Skeletal muscle cell (primary cell): ENCODE measurements at regions not wholly inside any gene's neighbourhood (a gene's known extent, or its start where the extent isn't known, plus 50 kb on each side); places are given as distances from the start of the nearest gene placed in this dataset.
"Not testable (repeated sequence)": the region's sequence is repeated elsewhere in the genome, so short reads cannot be mapped to it uniquely, and the experiment has no call there.

Source experiments
- DNase-seq: peaks from one replicate; pipeline ENCODE4 v3.0.0-alpha.2; 2010; ENCODE audit warnings: low read depth
- H3K4me3 ChIP-seq: 2 replicates; pipeline ENCODE4 v1.5.1; 2011; ENCODE audit warnings: low read depth, mild to moderate bottlenecking, control low read depth, low read length, moderate library complexity

DNA sequence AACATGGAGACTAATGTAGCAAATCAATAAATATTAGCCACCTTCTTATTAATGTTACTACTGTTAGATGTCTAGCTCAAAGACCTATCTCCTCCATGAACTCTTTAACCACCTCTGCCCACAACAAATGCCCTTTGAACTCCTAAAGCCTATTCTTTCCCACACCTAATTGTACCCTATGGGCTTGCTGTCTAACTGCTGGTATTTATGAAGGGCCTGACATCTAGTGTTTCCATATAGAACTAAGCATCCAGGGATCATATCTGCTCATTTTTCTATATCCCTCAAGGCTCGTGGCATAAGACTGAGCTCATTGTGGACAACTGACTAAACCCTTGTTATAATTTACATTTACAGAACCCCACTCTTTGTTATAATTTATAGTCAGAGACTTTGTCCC is 109.8 kb downstream of the TRIM69 start:
- H3K4me3 ChIP-seq, DNase-seq: not testable (repeated sequence)

DNA sequence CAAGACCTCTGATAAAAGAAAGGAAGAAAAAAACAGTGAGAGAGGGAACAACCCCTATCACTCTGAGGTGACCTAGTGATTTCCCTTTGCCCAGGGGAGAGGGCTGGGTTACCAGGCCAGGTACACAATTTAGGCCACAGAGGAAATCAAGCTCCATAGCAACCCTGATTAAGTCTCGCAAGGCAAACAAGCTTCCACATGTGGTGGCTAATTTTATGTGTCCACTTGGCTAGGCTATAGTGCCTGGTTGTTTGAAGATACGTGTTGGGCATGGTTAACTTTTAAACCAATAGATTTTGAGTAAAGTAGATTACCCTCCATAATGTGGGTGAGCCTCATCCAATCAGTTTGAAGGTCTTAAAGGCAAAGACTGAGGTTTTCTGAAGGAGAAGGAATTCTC is 108.9 kb upstream of the TERB2 start:
- not testable (repeated sequence) for DNase-seq, H3K4me3 ChIP-seq

DNA sequence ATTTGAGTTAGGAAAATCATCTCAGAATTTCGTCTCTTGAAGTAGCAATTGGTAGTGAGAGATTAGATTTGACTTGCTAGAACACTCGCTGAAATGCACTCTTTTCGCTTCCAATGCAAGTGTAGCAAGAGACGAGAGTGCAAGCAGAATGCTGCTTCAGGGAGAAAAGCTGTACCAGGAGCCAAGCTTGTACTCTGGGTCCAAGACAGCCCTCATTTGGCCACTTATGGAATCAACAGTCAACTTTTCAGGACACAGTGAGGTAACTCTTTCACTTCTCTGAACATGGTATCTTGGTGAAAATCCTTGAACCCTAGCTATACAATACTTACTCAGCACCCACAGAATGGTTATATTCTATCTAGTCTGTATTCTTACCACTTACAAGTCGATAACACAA is 107.6 kb upstream of the TERB2 start:
- DNase-seq, H3K4me3 ChIP-seq: not testable (repeated sequence)

DNA sequence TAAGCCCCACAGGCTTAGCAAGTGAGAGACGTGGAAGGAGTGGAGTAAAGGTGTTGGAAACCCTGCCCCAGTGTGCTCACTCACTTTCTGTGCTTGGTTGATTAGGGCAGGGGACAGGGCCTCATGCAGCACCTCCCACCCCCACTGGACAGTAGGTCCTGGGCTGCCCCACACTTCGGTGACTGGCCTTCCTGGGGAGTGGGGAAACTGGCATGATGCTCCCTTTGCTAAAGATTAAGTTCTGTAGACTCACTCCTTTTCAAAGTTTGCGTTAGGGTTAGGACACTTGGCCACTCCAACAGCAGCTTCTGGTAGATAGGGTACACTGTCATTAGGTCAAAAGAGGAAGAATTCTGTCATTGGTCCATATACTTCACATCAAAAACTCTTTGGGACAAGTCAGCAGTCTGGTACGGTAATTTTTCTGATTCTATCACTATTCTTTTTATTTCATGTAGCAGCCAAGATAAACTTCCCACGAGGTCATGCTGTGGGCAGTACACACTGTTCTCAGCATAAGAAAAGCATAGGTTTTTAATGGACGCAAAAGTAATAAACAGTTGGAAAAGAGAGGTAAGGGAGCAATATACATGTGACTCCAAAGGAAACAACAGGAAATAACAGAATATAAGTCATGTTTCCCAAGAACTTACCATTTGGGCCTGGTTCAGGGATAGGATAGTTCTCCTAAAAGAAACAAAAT is 106.6 kb upstream of the TERB2 start:
- DNase-seq: peak; percentile 22
- not testable (repeated sequence) for H3K4me3 ChIP-seq

DNA sequence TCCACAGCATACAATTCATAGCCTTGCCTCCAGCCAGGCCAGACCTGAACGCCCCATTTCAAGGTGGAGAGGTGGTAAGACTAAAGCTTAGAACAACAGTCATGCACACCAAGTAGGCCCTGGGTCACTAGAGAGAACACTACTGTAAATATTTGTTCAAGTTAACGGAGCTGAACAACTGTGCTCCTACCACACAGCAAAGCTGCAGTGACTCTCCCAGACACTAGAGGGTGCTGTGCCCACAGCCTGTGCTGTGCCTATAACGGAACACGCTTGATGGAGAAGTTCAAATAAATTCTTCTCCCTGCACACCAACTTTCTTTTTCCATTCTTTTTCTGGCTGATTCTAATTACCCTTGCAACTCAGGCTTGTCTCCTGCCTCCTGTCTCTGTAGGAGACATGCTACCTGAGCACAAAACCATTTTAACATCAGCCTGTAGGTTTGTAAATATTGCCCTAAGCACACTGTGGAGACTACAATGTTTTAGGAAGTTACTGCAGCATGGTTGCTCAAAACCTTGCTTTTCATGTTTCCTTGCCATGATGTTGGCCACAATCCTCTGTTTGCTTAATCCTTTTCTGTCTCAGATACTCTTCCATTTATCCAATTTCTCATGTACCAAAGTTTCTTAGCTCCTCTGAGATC is 103.1 kb upstream of the TERB2 start:
- DNase-seq, H3K4me3 ChIP-seq: not testable (repeated sequence)

DNA sequence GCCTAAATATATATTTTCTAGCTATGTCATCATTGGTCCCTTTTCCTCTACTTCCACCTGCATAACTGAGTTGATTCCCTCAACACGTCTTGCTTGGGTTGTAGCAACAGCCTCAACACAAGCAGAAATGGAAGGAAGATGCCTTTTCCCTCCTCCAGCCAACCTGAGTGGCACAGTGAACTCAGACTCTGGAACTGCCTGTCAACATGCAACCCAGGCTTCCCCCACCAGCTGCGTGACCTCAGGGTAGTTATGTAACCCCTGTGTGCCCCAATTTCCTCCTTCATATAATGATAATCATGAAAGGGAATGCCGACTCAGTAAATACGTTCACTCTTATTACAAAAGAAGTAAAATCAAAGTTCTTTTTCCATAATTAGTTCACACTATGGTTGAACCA is 101.8 kb upstream of the TERB2 start:
- not testable (repeated sequence) for DNase-seq, H3K4me3 ChIP-seq

DNA sequence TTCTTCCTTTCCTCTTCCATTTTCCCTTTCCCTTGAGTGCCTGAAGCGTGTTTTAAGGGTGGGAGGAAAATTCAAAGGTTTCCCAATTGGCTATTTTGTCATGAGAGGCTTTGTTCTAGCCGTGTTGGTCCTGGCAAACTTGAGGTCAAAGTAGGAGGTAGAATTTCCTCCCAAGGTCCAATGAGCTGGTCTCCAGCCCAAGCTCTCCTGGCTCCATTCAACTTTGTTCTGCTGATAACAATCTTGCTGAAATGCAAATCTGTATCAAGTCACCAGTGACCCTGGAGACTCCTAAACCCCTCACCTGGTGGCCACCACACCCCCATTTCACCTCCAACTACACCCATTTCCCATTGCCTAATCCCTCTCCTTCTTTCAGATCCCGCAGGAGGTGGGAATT is 100.2 kb upstream of the TERB2 start:
- DNase-seq, H3K4me3 ChIP-seq: not testable (repeated sequence)

DNA sequence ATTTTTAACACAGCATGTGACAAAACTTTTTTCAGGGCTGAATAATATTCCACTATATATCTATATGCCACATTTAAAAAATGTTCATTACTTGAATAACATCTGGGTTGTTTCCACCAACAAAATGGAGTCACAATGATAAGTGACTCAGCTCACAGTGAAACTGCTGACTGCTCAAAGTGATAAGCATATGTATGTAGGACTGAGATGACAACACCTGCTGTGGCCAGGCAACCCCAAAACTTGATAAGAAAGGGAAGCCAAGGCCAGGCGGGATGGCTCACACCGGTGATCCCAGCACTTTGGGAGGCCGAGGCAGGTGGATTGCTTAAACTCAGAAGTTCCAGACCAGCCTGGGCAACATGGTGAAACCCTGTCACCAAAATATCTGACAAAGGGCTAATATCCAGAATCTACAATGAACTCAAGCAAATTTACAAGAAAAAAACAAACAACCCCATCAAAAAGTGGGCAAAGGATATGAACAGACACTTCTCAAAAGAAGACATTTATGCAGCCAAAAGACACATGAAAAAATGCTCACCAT is 99.2 kb upstream of the TERB2 start:
- not testable (repeated sequence) for DNase-seq, H3K4me3 ChIP-seq

DNA sequence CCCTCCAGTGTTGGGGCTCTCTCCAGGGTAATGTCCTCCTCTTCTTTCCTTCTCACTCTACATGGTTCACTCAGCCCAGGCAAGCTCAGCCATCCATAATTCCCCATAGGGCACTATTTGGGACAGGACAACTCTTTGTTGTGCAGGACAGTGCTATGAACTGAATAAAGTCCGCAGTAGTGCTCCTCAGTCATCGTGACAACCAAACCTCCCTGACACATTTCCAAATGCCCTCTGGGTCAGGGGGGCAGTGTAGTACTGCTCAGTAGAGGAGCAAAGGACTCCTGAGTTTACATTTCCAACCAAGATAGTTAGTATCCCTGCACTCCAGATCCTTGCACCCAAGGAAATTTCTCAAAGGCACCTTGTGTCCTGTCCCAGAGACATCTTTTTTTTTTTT is 97.4 kb upstream of the TERB2 start:
- DNase-seq, H3K4me3 ChIP-seq: not testable (repeated sequence)

DNA sequence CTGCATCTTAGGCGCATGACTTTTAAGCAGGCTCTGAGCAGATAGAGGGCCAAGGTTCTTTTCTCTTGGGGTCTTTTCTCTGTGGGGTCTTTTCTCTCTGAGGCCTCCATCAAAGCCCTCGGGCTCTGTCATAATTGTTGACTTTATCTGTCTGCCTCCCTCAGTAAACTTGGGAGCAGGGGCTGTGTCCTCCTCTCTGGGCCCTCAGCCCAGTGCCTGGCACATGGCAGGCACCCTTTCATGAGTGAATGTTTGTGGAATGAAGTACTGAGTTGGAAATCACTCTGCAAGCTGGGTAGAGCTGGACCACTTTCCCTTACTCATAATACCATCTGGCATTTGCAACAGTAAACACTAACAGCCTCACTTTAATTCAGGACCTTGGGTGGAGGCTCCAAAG is 96.3 kb upstream of the TERB2 start:
- not testable (repeated sequence) for H3K4me3 ChIP-seq, DNase-seq

DNA sequence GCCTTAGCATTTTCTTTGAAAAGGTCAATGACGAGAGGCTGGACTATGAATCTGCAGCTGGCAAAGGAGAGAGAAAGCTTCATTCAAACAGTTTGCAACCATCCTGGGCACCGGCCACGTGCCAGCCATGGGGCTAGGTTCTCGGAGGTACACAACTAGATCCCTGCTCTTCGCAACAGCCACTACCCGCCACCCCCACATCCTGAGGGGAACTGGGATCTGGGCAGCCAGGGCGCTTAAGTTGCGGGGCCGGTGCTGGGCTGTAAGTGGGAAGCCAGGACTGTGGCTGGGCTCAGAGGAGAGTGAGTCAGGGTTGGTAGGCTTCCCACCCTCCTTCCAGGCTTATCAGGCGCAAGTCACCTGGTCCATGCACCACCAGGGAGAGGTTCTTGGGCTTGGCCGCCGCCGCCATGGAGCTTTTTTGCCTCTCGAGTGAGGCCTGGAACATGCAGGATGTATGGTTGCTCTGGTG is 95.0 kb upstream of the TERB2 start:
- no peak for DNase-seq
- H3K4me3 ChIP-seq: no peak overlapping the region

DNA sequence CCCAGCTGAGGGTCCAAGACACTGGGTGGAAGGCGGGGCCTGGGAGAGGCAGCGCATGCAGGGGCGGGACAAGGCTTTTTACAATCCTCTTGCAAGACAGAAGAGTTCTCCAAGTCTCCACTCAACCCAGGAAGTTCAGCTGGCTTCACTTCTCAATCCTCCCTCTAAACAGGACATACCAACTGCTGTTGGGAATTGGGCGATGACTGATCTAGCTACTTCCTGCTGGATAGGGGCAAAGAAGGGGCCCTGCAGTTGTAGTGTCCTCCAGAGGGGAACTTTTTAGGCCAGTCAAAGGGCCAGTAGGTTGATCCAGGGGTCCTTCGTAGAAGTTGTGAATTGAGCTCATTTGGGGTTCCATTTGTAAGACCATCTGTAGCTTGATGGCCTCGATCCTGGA is 94.6 kb upstream of the TERB2 start:
- DNase-seq: no peak
- H3K4me3 ChIP-seq: no peak overlapping the region

DNA sequence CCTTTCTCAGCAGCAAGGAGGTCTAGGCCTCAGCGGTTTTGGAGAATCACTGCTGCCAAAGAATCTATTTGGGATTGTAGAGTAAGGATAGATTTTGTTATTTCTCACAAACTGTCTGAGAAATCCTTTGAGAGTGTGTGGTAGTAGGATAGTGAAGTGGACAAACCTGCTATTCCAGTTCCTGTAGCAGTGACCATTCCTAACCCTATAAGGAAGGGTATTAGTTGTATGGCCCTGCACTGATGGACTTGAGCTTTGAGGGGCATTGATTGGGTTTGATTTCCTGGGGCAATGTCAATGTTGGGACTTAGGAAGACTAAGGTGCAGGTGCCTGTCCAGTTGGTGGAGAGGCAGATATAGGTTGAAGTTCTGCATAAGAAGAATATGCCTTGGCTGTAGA is 93.6 kb upstream of the TERB2 start:
- not testable (repeated sequence) for DNase-seq, H3K4me3 ChIP-seq

DNA sequence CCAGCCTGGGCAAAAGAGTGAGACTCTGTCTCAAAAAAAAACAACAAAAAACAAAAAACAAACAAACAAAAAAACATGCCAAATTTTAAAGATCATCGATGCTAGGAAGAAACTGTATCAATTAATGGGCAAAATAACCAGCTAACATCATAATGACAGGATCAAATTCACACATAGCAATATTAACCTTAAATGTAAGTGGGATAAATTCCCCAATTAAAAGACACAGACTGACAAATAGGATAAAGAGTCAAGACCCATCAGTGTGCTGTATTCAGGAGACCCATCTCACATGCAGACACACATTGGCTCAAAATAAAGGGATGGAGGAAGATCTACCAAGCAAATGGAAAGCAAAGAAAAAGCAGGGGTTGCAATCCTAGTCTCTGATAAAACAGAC is 88.4 kb upstream of the TERB2 start:
- not testable (repeated sequence) for H3K4me3 ChIP-seq, DNase-seq

DNA sequence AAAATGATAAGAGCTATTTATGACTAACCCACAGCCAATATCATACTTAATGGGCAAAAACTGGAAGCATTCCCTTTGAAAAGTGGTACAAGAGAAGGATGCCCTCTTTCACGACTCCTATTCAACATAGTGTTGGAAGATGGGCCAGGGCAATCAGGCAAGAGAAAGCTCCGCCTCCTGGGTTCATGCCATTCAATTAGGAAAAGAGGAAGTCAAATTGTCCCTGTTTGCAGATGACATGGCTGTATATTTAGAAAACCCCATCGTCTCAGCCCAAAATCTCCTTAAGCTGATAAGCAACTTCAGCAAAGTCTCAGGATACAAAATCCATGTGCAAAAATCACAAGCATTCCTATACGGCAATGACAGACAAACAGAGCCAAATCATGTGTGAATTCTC is 86.4 kb upstream of the TERB2 start:
- DNase-seq, H3K4me3 ChIP-seq: not testable (repeated sequence)

DNA sequence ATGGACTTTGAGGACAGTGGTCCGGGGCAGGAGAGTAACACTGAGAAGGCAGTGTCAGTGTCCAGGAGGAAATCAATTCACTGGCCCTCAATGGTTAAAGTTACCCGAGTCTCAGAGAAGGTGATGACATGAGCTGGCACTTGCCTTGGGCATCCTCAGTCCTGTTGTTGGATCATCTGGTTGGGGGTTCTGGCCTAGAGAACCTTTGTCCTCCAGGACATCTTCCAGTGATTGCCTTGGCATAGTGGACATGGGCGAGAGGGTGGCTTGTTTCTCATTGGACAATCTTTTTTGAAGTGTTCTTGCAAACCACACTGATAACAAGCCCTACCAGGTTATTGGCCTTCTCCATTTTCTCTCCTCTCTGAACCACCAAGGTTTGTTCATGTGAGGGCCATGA is 83.4 kb upstream of the TERB2 start:
- DNase-seq: no peak
- H3K4me3 ChIP-seq: no peak overlapping the region

DNA sequence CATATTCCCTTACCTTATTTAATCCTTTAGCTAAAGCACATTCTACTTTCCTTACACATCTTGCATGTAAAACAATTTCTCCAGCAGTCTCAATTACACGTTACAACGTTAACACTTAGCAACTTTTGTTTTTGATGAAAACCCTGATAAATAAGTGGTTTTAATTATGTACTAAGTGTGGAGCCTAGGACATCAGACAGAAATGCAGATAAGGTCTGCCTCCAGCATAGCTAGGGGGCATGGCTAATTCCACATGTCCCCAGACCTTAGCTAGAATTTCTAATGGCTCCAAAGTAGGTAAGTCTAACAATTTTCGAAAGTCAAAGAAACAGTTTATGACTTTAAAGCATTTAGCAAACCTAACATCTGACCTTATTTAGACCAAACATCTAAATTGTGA is 77.4 kb upstream of the TERB2 start:
- DNase-seq: no peak

DNA sequence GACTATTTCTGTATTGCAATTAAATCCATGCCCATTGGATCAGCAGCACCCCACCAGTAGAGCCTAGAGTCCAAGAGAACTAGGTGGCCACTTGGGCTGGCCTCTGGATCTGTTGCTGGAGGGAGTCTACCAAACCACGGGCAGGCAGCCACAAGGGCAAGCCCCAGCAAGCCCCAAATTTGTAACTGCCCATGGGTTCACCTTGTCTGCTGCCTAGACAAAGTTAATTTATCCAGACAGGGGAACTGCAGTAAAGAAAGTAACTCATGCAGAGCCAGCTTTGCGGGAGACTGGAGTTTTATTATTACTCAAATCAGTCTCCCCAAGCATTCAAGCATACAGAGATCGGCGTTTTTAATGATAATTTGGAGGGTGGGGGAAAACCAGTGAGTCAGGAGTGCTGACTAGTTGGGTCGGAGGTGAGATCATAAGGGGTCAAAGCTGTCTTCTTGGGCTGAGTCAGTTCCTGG is 74.0 kb upstream of the TERB2 start:
- no peak for DNase-seq
- H3K4me3 ChIP-seq: no peak overlapping the region

More for the DNA sequence above, 77.4 kb upstream of the TERB2 start:
- H3K4me3 ChIP-seq: no peak overlapping the region

DNA sequence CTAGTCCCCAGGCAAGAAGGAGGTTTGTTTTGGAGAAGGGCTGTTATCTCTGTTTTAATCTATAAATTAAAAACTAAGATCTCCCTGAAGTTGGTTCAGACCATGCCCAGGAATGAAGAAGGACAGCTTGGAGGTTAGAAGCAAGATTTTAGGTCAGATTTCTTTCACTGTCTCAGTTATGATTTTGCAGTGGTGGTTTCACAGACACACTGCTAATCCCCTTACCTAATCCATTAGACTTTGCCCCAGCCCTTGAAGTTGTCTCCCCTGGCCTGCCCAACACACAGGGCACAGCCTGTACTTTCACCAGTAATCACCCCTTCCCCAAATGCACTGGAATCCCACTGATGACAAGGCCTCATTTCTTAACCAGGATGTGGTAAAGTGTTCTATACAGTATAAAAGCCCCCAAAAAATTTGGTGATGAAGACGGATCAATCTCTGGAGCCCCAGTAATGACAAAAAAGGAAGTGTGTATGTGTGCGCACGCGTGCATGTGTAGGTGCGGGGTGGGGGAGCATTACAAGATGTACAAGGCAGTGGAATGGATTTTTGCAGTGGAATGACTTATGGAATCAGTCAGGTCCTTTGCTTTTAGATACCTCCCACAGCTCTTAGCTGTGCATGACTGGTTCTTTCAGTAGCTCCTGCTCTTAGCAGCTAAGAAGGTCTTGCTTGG is 73.1 kb upstream of the TERB2 start:
- no peak overlapping the region for H3K4me3 ChIP-seq
- DNase-seq: no peak
